ENCODE measurements at regions not wholly inside any gene's neighbourhood (a gene's known extent, or its start where the extent isn't known, plus 50 kb on each side); places are given as distances from the start of the nearest gene placed in this dataset.
"Not testable (repeated sequence)": the region's sequence is repeated elsewhere in the genome, so short reads cannot be mapped to it uniquely, and the experiment has no call there.

- no peak for DNase-seq (ENCODE audit: low read depth)
Observed at GRCh38 chr12:84136862-84137367, 775.7 kb downstream of the SLC6A15 start.

- no peak for DNase-seq (ENCODE audit: low read depth)
Observed at GRCh38 chr12:84135586-84136279, 776.9 kb downstream of the SLC6A15 start.

DNA sequence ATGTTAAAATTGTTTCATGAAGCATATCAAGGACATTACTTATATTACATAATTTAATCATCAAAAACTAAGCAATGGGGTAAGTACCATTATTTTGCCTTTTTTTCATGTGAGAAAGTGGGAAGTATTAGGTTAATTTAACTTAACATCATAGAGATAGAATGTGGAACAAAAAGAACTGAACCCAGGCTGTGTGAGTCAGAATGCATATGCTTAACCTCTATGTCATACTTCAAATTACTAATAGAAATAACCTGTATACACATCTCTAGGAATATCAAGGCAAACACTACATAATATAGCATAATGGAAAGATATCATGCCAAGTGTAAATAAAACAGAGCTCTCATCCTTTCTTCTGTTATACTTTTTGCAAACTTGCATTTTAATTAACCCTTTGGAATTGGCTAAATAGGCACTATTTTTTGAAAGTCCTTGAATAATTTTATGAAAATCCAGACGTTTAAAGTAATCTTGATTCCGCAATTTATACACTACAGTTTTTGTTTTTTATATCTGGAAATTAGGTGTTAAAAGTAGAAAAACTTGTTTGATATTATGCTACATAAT lies 777.7 kb downstream of the SLC6A15 start:
- DNase-seq (ENCODE audit: low read depth): no peak

- DNase-seq (ENCODE audit: low read depth): peak; percentile 9
Observed at GRCh38 chr12:84131076-84131475, 781.5 kb downstream of the SLC6A15 start.

DNA sequence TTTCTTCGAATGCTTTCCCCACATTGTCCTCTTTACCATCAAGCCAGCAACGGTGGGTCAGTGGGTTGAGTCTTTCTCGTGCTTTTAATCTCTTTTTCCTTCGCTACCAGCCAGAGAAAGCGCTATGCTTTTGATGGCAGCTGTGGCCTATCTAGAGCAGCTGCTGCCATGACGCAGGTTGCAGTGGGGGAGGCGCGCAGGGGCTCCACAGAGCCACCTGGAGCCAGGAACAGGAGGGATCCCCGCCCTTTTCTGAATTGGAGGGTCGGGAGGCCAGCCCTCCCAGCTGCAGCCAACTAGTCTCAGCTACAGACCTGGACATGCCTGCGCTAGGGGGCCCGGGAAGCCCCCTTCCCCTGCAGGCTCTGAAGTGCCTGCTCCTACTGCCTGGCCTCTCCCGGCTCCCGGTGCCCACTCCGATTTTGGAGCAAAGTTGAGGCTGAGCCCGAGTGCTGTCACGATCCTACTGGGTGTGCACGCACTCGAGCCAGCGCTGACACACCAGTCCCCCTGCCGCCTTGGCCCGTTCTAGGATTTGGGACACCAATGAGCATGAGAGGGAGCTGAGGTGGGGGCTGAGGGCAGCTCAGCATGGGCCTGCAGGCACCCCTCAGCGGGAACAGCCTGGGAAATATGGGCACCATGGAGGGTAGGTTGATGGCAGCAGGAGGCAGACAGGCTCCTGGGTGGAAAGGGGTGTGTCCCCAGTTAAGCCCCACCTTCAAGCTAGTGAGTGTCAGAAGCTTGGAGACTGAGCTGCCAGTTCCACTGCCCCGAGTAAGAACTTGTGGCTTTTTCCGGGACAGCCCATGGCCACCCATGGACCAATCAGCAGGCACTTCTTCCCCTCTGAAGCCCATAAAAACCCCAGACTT lies 784.2 kb downstream of the SLC6A15 start:
- no peak for DNase-seq (ENCODE audit: low read depth)

DNA sequence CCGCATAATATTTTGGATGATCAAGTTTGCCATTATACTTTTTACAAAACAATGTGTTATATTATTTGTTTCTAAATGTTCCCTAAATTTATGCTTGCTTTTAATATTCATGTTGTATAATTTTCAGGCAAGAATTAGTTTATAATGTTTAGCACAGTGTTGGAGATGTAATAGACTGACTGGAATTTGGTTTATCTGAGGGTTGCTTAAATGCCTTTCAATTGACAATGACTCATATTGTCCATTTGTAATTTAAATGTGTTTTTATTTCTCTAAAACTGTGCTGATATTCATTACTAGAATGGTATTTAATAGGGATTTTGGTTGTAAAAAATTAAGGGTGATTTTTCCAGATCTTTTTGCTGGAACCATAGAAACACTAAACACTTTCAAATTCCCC lies 788.4 kb downstream of the SLC6A15 start:
- no peak for DNase-seq (ENCODE audit: low read depth)

DNA sequence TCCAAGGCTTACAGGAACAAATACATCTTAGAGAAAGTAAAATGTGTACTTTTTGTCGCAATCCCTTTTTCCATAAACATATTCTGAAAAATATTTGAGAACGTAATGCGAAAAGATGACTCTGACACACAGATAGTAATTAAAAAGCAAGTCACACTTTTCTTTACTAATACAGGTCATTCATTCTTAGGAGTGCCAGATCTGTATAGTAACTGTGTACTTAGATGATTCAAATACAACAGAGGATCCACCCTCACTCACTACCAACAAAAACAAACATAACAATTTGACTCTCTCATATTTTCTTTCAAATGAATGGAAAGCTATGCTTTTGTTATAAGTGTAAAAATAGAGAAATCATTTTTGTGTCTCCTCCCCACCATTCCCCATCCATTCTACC lies 795.4 kb downstream of the SLC6A15 start:
- no peak for DNase-seq (ENCODE audit: low read depth)

DNA sequence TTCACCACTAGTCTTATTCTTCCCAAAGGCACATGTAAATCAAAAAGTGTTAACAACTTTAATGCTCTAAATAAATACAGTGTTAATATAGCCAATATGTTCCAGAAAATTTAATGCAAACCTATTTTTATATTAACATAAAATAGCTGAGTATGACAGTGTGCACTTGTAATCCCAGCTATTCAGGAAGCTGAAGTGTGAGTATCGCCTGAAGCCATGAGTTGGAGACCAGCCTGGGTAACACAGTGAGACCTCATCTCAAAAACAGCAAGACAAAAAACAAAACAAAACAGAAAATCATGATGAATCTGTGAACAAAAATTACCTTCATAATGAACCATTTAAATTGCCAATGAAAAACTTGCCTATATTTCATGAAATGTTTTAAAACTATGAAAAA lies 798.9 kb downstream of the SLC6A15 start:
- no peak for DNase-seq (ENCODE audit: low read depth)

GRCh38 chr12:84103886-84104285 lies 808.7 kb downstream of the SLC6A15 start:
- not testable (repeated sequence) for DNase-seq (ENCODE audit: low read depth)

DNA sequence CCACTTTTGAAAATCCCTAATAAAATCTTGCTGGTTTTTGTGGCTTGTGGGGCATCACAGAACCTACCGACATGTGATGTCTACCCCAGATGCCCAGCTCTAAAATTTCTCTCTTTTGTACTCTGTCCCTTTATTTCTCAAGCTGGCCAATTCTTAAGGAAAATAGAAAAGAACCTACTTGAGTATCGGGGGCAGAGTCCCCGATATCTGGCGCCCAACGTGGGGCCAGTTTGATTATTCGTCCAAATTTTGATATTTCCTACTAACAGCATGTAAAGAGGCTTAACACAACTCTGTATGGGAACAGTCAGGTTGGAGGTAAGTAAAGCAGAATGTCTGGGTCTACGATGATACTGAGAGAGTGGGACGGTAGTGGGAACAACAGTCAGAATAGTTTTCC lies 810.6 kb downstream of the SLC6A15 start:
- not testable (repeated sequence) for DNase-seq (ENCODE audit: low read depth)

DNA sequence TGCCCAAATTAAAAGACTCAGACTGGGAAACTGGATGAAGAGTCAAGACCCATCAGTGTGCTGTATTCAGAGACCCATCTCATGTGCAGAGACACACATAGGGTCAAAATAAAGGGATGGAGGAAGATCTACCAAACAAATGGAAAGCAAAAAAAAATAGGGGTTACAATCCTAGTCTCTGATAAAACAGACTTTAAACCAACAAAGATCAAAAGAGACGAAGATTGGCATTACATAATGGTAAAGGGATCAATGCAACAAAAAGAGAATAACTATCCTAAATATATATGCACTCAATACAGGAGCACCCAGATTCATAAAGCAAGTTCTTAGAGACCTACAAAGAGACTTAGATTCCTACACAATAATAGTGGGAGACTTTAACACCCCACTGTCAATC lies 813.0 kb downstream of the SLC6A15 start:
- DNase-seq (ENCODE audit: low read depth): not testable (repeated sequence)

- DNase-seq (ENCODE audit: low read depth): no peak
Observed at GRCh38 chr12:84091651-84092050, 820.9 kb downstream of the SLC6A15 start.

- no peak for DNase-seq (ENCODE audit: low read depth)
Observed at GRCh38 chr12:84089356-84089755, 823.2 kb downstream of the SLC6A15 start.

- DNase-seq (ENCODE audit: low read depth): no peak
Observed at GRCh38 chr12:84085046-84085445, 827.6 kb downstream of the SLC6A15 start.

GRCh38 chr12:84079626-84080025 lies 833.0 kb downstream of the SLC6A15 start:
- DNase-seq (ENCODE audit: low read depth): no peak

DNA sequence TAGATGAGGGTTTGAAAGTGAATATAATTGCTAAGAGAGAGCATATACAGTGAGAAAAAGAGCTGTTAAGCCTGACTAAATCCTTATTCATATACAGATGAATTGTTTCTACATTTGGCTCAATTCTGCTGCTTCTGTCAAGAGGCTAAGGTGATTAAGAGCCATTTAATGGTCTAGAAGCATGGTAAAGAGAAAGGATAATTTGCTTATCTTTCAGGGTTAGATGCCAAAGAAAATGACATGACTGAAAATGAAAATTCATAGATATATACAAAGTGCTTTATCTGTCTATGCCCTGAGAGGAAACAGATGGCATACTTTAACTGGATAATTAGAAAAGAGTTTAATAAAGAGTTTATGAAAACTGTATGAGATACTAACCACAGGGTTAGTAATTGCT lies 834.9 kb downstream of the SLC6A15 start:
- no peak for DNase-seq (ENCODE audit: low read depth)

DNA sequence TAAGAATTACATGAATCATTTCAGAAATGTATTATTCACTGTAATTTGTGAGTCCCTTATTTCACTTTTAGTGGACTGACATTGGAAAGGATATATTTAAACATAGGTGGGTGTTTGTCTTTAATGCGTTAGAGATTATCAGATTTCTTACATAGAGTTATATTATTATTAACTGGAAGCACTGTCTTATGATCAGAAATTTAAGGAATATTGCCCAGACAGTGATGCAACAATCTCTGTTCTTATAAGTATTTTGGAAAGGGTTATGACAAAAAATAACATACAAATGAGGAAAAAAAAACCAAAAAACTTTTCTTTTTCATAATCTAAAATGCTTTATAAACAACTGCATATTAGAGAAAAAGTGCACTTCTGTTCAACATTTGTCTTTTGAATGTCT lies 836.6 kb downstream of the SLC6A15 start:
- no peak for DNase-seq (ENCODE audit: low read depth)

GRCh38 chr12:84073401-84073800 lies 839.2 kb downstream of the SLC6A15 start:
- DNase-seq (ENCODE audit: low read depth): no peak

- no peak for DNase-seq (ENCODE audit: low read depth)
Observed at GRCh38 chr12:84072961-84073360, 839.6 kb downstream of the SLC6A15 start.

DNA sequence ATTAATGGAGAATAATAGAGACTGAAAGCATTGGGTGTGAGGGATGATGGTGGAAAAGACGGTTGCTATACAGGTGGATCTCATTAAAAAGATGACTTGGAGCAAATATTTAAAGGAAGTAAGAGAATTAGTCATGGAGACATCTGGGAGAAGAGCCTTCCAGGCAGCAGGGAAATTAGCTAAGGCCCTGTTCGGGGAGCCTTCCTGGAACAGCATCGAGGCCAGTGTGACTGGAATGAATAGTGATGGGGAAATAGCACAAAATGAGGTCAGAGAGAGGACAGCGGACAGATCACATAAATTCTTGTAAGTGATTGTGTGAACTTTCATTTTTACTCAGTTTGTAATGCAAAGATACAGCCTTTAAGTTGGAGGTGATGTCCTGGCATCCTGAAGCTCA lies 842.3 kb downstream of the SLC6A15 start:
- peak; percentile 79 for DNase-seq (ENCODE audit: low read depth)

DNA sequence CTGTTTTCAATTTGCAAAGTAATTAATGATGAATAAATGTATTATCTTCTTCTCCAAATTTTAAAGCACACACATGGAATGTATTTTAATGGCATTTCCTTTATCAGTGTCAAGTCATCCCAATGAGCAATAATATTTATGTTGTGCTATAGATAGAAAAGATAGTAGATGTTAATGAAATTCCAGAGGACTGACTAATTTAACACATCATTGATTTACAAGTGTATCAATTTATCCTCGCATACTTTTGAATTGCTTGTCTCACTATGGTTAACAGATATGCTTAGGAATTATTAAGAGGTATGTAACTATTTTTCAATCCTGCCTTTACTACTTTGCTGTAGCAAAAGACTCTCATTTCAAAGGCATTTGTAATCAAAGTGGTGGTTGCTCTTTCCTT lies 842.9 kb downstream of the SLC6A15 start:
- DNase-seq (ENCODE audit: low read depth): no peak

- no peak for DNase-seq (ENCODE audit: low read depth)
Observed at GRCh38 chr12:84069198-84069597, 843.4 kb downstream of the SLC6A15 start.

GRCh38 chr12:84058136-84058535 lies 854.5 kb downstream of the SLC6A15 start:
- DNase-seq (ENCODE audit: low read depth): no peak

Measured in forelimb muscle (tissue), 1 donor.